H9 (cell line): ENCODE measurements at regions not wholly inside any gene's neighbourhood (a gene's known extent, or its start where the extent isn't known, plus 50 kb on each side); places are given as distances from the start of the nearest gene placed in this dataset.

Source experiments
- DNase-seq: peaks from one replicate; pipeline ENCODE4 v3.0.0-alpha.2; 2017
- H2AFZ ChIP-seq: one replicate; pipeline ENCODE4 v1.6.1; 2013; ENCODE audit warnings: mild to moderate bottlenecking, low read length, control low read depth, moderate library complexity
- H2AK5ac ChIP-seq: 2 replicates; pipeline ENCODE4 v1.6.1; 2013; ENCODE audit warnings: low read length, control low read depth, mixed read lengths; ENCODE audit not compliant: insufficient read length
- H2BK120ac ChIP-seq: one replicate; pipeline ENCODE4 v1.6.1; 2013; ENCODE audit warnings: low read depth, mild to moderate bottlenecking, low read length, control low read depth, inconsistent platforms; ENCODE audit not compliant: poor library complexity, severe bottlenecking
- H2BK12ac ChIP-seq: 2 replicates; pipeline ENCODE4 v1.6.1; 2013; ENCODE audit warnings: low read length, control low read depth, mixed read lengths, low read depth; ENCODE audit not compliant: insufficient read length
- H2BK15ac ChIP-seq: 2 replicates; pipeline ENCODE4 v1.6.1; 2013; ENCODE audit warnings: low read depth, low read length, control low read depth
- H2BK20ac ChIP-seq: one replicate; pipeline ENCODE4 v1.6.1; 2013; ENCODE audit warnings: low read depth, mild to moderate bottlenecking, low read length, control low read depth, inconsistent platforms; ENCODE audit not compliant: poor library complexity, severe bottlenecking
- H2BK5ac ChIP-seq: 2 replicates; pipeline ENCODE4 v1.6.1; 2013; ENCODE audit warnings: low read length, control low read depth, mixed read lengths; ENCODE audit not compliant: insufficient read length
- H3K14ac ChIP-seq: 2 replicates; pipeline ENCODE4 v1.6.1; 2013; ENCODE audit warnings: low read length, control low read depth; ENCODE audit not compliant: insufficient read depth
- H3K18ac ChIP-seq: 2 replicates; pipeline ENCODE4 v1.6.1; 2013; ENCODE audit warnings: low read depth, mild to moderate bottlenecking, mixed read lengths, low read length, control low read depth; ENCODE audit not compliant: insufficient read length
- H3K23ac ChIP-seq: 2 replicates; pipeline ENCODE4 v1.6.1; 2013; ENCODE audit warnings: low read length, control low read depth, mixed read lengths, low read depth; ENCODE audit not compliant: insufficient read length
- H3K23me2 ChIP-seq: 2 replicates; pipeline ENCODE4 v1.6.1; 2013; ENCODE audit warnings: low read depth, mild to moderate bottlenecking, mixed read lengths, low read length, control low read depth; ENCODE audit not compliant: insufficient read length, poor library complexity, severe bottlenecking
- H3K27ac ChIP-seq: 2 replicates; pipeline ENCODE4 v1.5.1; 2013; ENCODE audit warnings: low read length, control low read depth, mixed read lengths, low read depth; ENCODE audit not compliant: insufficient read length
- H3K27me3 ChIP-seq: 2 replicates; pipeline ENCODE4 v1.6.1; 2013; ENCODE audit warnings: low read length, control low read depth, inconsistent platforms; ENCODE audit not compliant: insufficient read depth
- H3K4ac ChIP-seq: 2 replicates; pipeline ENCODE4 v1.6.1; 2013; ENCODE audit warnings: low read depth, mild to moderate bottlenecking, control low read depth, inconsistent platforms, low read length, moderate library complexity
- H3K4me1 ChIP-seq: 2 replicates; pipeline ENCODE4 v1.6.1; 2013; ENCODE audit warnings: low read length, control low read depth, inconsistent platforms; ENCODE audit not compliant: insufficient read depth
- H3K4me2 ChIP-seq: 2 replicates; pipeline ENCODE4 v1.6.1; 2013; ENCODE audit warnings: low read length, control low read depth, mixed read lengths; ENCODE audit not compliant: insufficient read length, insufficient read depth
- H3K56ac ChIP-seq: 2 replicates; pipeline ENCODE4 v1.6.1; 2013; ENCODE audit warnings: low read depth, mild to moderate bottlenecking, mixed read lengths, low read length, control low read depth; ENCODE audit not compliant: insufficient read length
- H3K79me1 ChIP-seq: 2 replicates; pipeline ENCODE4 v1.6.1; 2013; ENCODE audit warnings: low read depth, mild to moderate bottlenecking, moderate library complexity, low read length, control low read depth, inconsistent platforms; ENCODE audit not compliant: insufficient read depth, poor library complexity, severe bottlenecking
- H3K79me2 ChIP-seq: 2 replicates; pipeline ENCODE4 v1.6.1; 2013; ENCODE audit warnings: low read length, control low read depth, inconsistent platforms; ENCODE audit not compliant: insufficient read depth
- H3K9ac ChIP-seq: 2 replicates; pipeline ENCODE4 v1.6.1; 2013; ENCODE audit warnings: low read length, control low read depth, mixed read lengths; ENCODE audit not compliant: insufficient read length; ENCODE audit errors: extremely low read depth
- H3K9me3 ChIP-seq: one replicate; pipeline ENCODE4 v1.6.1; 2013; ENCODE audit warnings: low read depth, low read length, inconsistent platforms; ENCODE audit not compliant: control insufficient read depth
- H3T11ph ChIP-seq: one replicate; pipeline ENCODE4 v1.6.1; 2013; ENCODE audit warnings: mild to moderate bottlenecking, low read length, control low read depth, inconsistent platforms
- H4K20me1 ChIP-seq: one replicate; pipeline ENCODE4 v1.6.1; 2013; ENCODE audit not compliant: control insufficient read depth, insufficient read length, insufficient read depth
- H4K5ac ChIP-seq: 2 replicates; pipeline ENCODE4 v1.6.1; 2013; ENCODE audit warnings: low read depth, mild to moderate bottlenecking, mixed read lengths, low read length, control low read depth; ENCODE audit not compliant: insufficient read length
- H4K8ac ChIP-seq: replicated peaks from 2 replicates; pipeline ENCODE4 v1.6.1; 2013; ENCODE audit warnings: low read length, control low read depth, mixed read lengths, low read depth; ENCODE audit not compliant: insufficient read length
- H4K91ac ChIP-seq: 2 replicates; pipeline ENCODE4 v1.6.1; 2013; ENCODE audit warnings: low read depth, mild to moderate bottlenecking, moderate library complexity, mixed read lengths, low read length, control low read depth; ENCODE audit not compliant: insufficient read length
- H3K27ac Mint-ChIP-seq, 3 experiments: 2 replicates in 2 of 3; 3 replicates in 1 of 3; pipeline ENCODE4 v1.8.0; 2020 to 2021; ENCODE audit warnings: mixed read lengths in 3 of 3, mild to moderate bottlenecking in 1 of 3, moderate library complexity in 1 of 3
- H3K27me3 Mint-ChIP-seq: 2 replicates; pipeline ENCODE4 v1.8.0; 2021; ENCODE audit warnings: low read depth, mild to moderate bottlenecking, moderate library complexity, mixed read lengths
- H3K36me3 Mint-ChIP-seq, 3 experiments: 2 replicates in 2 of 3; 3 replicates in 1 of 3; pipeline ENCODE4 v1.8.0; 2020 to 2021; ENCODE audit warnings: low read depth in 3 of 3, mixed read lengths in 3 of 3; ENCODE audit not compliant: insufficient read depth in 1 of 3
- H3K4me1 Mint-ChIP-seq, 2 experiments: 2 replicates each; pipeline ENCODE4 v1.8.0; 2020; ENCODE audit warnings: mixed read lengths in 2 of 2
- H3K4me3 Mint-ChIP-seq, 2 experiments: 2 replicates in 1 of 2; 3 replicates in 1 of 2; pipeline ENCODE4 v1.8.0; 2020 to 2021; ENCODE audit warnings: mild to moderate bottlenecking in 2 of 2, mixed read lengths in 2 of 2, moderate library complexity in 1 of 2
- H3K9me3 Mint-ChIP-seq, 2 experiments: 2 replicates in 1 of 2; 3 replicates in 1 of 2; pipeline ENCODE4 v1.8.0; 2020; ENCODE audit warnings: mild to moderate bottlenecking in 2 of 2, mixed read lengths in 2 of 2, moderate library complexity in 1 of 2
- WGBS: extraction: QIAGEN DNeasy Blood & Tissue Kit; methylation state at CpG from one replicate; pipeline ENCODE4 v1.1.7; 2013; ENCODE audit warnings: missing lambda C conversion rate, low lambda C conversion rate, mixed read lengths; ENCODE audit not compliant: insufficient read length; ENCODE audit errors: extremely low coverage; 5-methylcytosine and 5-hydroxymethylcytosine counted together
- TF ChIP-seq, protein P1 (sequence below): fragments of 200-600 bp; sonication (generic); conservative IDR thresholded peaks from 3 replicates; pipeline ENCODE4 v1.8.0; 2021; ENCODE audit warnings: antibody characterized with exemption, mild to moderate bottlenecking

DNA sequence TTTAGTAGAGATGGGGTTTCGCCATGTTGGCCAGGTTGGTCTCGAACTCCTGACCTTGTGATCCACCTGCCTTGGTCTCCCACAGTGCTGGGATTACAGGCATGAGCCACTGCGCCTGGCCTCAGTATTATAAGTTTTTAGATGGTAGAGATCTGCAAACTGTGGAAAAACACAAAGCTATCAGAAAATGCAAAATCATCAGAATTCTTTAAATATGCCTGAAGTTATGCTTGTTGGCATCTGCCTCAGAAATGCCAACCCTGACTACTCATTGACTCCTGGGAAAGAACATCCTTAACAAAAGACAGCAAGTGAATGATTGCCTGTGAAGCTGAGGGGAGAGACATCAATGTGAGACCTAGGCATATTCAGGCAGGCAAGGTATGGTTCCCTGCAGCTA lies 94.3 kb upstream of the MB21D2 start:
- WGBS, result no CpG with 5 or more reads among the region's 3 CpGs
- Histone ChIP-seq H3K27ac (no peak overlapping the region), H2BK120ac (no peak overlapping the region)

More for the DNA sequence above, 94.3 kb upstream of the MB21D2 start:
- H3K4me3 Mint-ChIP-seq, result no peak overlapping the region
- Histone ChIP-seq H3K4me1 (peaks cover 6% of the 10 kb centered on the region; the same call in 1 of the 2 replicates), H3T11ph (no peak overlapping the region), H3K4ac (no peak overlapping the region), H3K27me3 (no peaks in the 10 kb centered on the region), H3K4me2 (no peak overlapping the region), H4K5ac (no peak overlapping the region), H2AK5ac (no peak overlapping the region), H2AFZ (no peak overlapping the region), H3K79me2 (no peaks in the 10 kb centered on the region), H3K56ac (no peak overlapping the region), H3K79me1 (no peaks in the 10 kb centered on the region), H3K9ac (no peak overlapping the region), H4K20me1 (no peaks in the 10 kb centered on the region), H2BK20ac (no peak overlapping the region), H3K23ac (no peak overlapping the region), H3K23me2 (no peaks in the 10 kb centered on the region), H3K18ac (no peak overlapping the region), H4K91ac (no peak overlapping the region), H4K8ac (no peak overlapping the region), H2BK15ac (no peak overlapping the region), H3K9me3 (no peaks in the 10 kb centered on the region), H2BK12ac (no peak overlapping the region), H3K14ac (no peak overlapping the region), H2BK5ac (no peak overlapping the region)
- peaks cover 13 to 18% of the 10 kb centered on the region in 2 experiments for H3K9me3 Mint-ChIP-seq
- H3K27ac Mint-ChIP-seq, result no peak overlapping the region
- H3K36me3 Mint-ChIP-seq, result peaks cover 4 to 13% (median 7%) of the 10 kb centered on the region in 3 experiments; a peak in 4 of 7 replicates
- peaks cover 3% of the 10 kb centered on the region for H3K27me3 Mint-ChIP-seq
- peaks cover 10 to 19% of the 10 kb centered on the region in 2 experiments for H3K4me1 Mint-ChIP-seq
- DNase-seq, result no peak
- TF ChIP-seq, protein P1, sequence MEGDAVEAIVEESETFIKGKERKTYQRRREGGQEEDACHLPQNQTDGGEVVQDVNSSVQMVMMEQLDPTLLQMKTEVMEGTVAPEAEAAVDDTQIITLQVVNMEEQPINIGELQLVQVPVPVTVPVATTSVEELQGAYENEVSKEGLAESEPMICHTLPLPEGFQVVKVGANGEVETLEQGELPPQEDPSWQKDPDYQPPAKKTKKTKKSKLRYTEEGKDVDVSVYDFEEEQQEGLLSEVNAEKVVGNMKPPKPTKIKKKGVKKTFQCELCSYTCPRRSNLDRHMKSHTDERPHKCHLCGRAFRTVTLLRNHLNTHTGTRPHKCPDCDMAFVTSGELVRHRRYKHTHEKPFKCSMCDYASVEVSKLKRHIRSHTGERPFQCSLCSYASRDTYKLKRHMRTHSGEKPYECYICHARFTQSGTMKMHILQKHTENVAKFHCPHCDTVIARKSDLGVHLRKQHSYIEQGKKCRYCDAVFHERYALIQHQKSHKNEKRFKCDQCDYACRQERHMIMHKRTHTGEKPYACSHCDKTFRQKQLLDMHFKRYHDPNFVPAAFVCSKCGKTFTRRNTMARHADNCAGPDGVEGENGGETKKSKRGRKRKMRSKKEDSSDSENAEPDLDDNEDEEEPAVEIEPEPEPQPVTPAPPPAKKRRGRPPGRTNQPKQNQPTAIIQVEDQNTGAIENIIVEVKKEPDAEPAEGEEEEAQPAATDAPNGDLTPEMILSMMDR, result no peak
